ENCODE measurements at regions not wholly inside any gene's neighbourhood (a gene's known extent, or its start where the extent isn't known, plus 50 kb on each side); places are given as distances from the start of the nearest gene placed in this dataset.
A peak's percentile ranks its signal among the peaks of the same experiment; 100 is the strongest.

GRCh38 chr9:134501761-134502265 lies 139.8 kb upstream of the COL5A1 start:
- Histone ChIP-seq H3K27ac (no peak overlapping the region), H3K4me1 (peaks cover 0 to 7% (median 0%) of the 10 kb centered on the region in 4 donors), H3K36me3 (no peaks in the 10 kb centered on the region), H3K27me3 (peaks cover 27% of the 10 kb centered on the region), H3K4me3 (no peak overlapping the region), H3K9me3 (no peaks in the 10 kb centered on the region)
- intact Hi-C loops (cut with DNase I; ENCODE audit: low total_unique reads) = no loop called here
- in situ Hi-C loops (cut with MboI; ENCODE audit: low pct_ligation_motif_present in 1 of 4, low pct_unique_long_range_greater_than_20kb in 1 of 4, low sequenced_read_pairs in 3 of 4) = no loop called here
- TF ChIP-seq EP300 (IDR thresholded peaks at IDR 0.05; ENCODE audit: low read depth) (no peak), POLR2A (IDR thresholded peaks at IDR 0.05) (no peak), POLR2AphosphoS5 (IDR thresholded peaks at IDR 0.05) (no peak)
- TF ChIP-seq, protein P1, sequence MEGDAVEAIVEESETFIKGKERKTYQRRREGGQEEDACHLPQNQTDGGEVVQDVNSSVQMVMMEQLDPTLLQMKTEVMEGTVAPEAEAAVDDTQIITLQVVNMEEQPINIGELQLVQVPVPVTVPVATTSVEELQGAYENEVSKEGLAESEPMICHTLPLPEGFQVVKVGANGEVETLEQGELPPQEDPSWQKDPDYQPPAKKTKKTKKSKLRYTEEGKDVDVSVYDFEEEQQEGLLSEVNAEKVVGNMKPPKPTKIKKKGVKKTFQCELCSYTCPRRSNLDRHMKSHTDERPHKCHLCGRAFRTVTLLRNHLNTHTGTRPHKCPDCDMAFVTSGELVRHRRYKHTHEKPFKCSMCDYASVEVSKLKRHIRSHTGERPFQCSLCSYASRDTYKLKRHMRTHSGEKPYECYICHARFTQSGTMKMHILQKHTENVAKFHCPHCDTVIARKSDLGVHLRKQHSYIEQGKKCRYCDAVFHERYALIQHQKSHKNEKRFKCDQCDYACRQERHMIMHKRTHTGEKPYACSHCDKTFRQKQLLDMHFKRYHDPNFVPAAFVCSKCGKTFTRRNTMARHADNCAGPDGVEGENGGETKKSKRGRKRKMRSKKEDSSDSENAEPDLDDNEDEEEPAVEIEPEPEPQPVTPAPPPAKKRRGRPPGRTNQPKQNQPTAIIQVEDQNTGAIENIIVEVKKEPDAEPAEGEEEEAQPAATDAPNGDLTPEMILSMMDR (IDR thresholded peaks at IDR 0.05) = no peak
- DNase-seq = no peak
- 50% methylated on average over 19 of the region's 20 CpGs; no CpG with 5 or more reads in 1 of the 2 donors for WGBS, 2 donors (ENCODE audit: low coverage in 1 of 2)

DNA sequence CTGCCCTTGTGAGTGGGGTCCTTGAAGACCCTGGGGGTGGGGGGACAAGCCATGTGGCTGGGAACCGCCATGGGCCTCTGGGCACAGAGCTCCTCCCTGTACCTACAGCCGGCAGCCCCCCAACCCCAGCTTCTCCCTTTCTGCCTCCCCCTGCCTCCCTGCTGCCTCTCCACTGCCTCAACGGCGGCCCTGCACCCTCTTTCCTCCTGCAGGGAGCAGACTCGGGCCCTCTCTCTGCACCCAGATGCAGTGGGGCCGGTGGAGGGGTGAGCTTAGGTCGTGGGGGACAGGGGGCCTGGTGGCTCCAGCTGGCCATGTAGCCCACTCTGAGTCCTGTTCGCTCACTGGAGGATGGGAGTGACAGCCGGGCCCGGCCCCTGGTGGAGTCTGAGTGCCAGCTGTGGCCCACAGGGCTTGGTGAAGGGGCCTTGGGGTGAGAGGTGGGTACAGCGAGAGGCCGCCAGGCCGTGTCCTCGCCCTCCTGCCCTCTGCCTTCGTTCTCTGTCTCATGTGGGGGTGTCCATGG lies 139.3 kb upstream of the COL5A1 start:
- DNase-seq = no peak
- H3K27me3 ChIP-seq = peaks cover 27% of the 10 kb centered on the region
- no peak overlapping the region for H3K27ac ChIP-seq
- no peak for TF ChIP-seq POLR2A (IDR thresholded peaks at IDR 0.05)
- TF ChIP-seq, protein P1 (IDR thresholded peaks at IDR 0.05) = no peak
- no peak for TF ChIP-seq POLR2AphosphoS5 (IDR thresholded peaks at IDR 0.05)
- no peak for TF ChIP-seq EP300 (IDR thresholded peaks at IDR 0.05; ENCODE audit: low read depth)
- intact Hi-C loops (cut with DNase I; ENCODE audit: low total_unique reads) (no loop called here), in situ Hi-C loops (cut with MboI; ENCODE audit: low pct_ligation_motif_present in 1 of 4, low pct_unique_long_range_greater_than_20kb in 1 of 4, low sequenced_read_pairs in 3 of 4) (no loop called here)
- WGBS, 2 donors (ENCODE audit: low coverage in 1 of 2) = 56% methylated on average over 15 of the region's 15 CpGs; no CpG with 5 or more reads in 1 of the 2 donors
- H3K36me3 ChIP-seq = no peaks in the 10 kb centered on the region
- H3K4me1 ChIP-seq = peaks cover 0 to 7% (median 0%) of the 10 kb centered on the region in 4 donors
- H3K4me3 ChIP-seq = no peak overlapping the region
- no peaks in the 10 kb centered on the region for H3K9me3 ChIP-seq

DNA sequence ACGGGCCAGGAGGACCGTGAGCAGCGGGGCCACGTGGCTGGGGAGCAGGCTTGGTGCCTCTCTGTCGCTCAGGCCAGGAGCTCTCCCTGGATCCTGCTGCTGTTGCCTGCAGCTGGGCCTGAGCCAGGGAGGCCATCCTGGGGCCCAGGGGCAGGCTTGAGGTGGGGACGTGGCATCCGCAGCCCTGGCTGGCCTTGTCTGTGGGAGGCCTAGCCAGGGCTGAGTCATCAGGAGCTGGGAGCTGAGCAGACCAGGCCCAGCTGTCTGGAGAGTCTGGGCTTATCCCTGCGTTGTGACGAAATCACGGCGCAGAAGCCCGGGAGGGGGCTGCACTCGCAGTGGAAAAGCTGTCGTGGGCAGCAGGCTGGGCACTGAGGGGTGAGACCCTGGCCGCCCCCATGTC lies 138.8 kb upstream of the COL5A1 start:
- H3K27ac ChIP-seq = no peak overlapping the region
- H3K4me1 ChIP-seq = peaks cover 0 to 7% (median 0%) of the 10 kb centered on the region in 4 donors
- peak; percentile 42 for DNase-seq
- peaks cover 27% of the 10 kb centered on the region for H3K27me3 ChIP-seq
- WGBS, 2 donors (ENCODE audit: low coverage in 1 of 2) = 75% methylated on average over 14 of the region's 15 CpGs; no CpG with 5 or more reads in 1 of the 2 donors
- H3K36me3 ChIP-seq = no peaks in the 10 kb centered on the region
- intact Hi-C loops (cut with DNase I; ENCODE audit: low total_unique reads) (no loop called here), in situ Hi-C loops (cut with MboI; ENCODE audit: low pct_ligation_motif_present in 1 of 4, low pct_unique_long_range_greater_than_20kb in 1 of 4, low sequenced_read_pairs in 3 of 4) (no loop called here)
- H3K4me3 ChIP-seq = no peak overlapping the region
- TF ChIP-seq POLR2AphosphoS5 (IDR thresholded peaks at IDR 0.05) (no peak), POLR2A (IDR thresholded peaks at IDR 0.05) (no peak), EP300 (IDR thresholded peaks at IDR 0.05; ENCODE audit: low read depth) (no peak)
- TF ChIP-seq, protein P1 (IDR thresholded peaks at IDR 0.05) = no peak
- no peaks in the 10 kb centered on the region for H3K9me3 ChIP-seq

GRCh38 chr9:134503301-134504105 lies 138.1 kb upstream of the COL5A1 start:
- WGBS, 2 donors (ENCODE audit: low coverage in 1 of 2) = 75 to 80% methylated on average over 1 to 7 of the region's 9 CpGs
- H3K9me3 ChIP-seq = no peaks in the 10 kb centered on the region
- TF ChIP-seq, protein P1 (IDR thresholded peaks at IDR 0.05) = no peak
- TF ChIP-seq POLR2AphosphoS5 (IDR thresholded peaks at IDR 0.05) (no peak), EP300 (IDR thresholded peaks at IDR 0.05; ENCODE audit: low read depth) (no peak), POLR2A (IDR thresholded peaks at IDR 0.05) (no peak)
- in situ Hi-C loops (cut with MboI; ENCODE audit: low pct_ligation_motif_present in 1 of 4, low pct_unique_long_range_greater_than_20kb in 1 of 4, low sequenced_read_pairs in 3 of 4) (no loop called here), intact Hi-C loops (cut with DNase I; ENCODE audit: low total_unique reads) (no loop called here)
- peaks cover 0 to 7% (median 0%) of the 10 kb centered on the region in 4 donors for H3K4me1 ChIP-seq
- no peak overlapping the region for H3K4me3 ChIP-seq
- peaks cover 27% of the 10 kb centered on the region for H3K27me3 ChIP-seq
- no peaks in the 10 kb centered on the region for H3K36me3 ChIP-seq
- H3K27ac ChIP-seq = no peak overlapping the region
- DNase-seq = peak; percentile 6

All from transverse colon (tissue), 4 donors.